NT2/D1 (cell line): ENCODE measurements at regions not wholly inside any gene's neighbourhood (a gene's known extent, or its start where the extent isn't known, plus 50 kb on each side); places are given as distances from the start of the nearest gene placed in this dataset.
"Not testable (repeated sequence)": the region's sequence is repeated elsewhere in the genome, so short reads cannot be mapped to it uniquely, and the experiment has no call there.

Experiments
- DNase-seq: peaks from one replicate; pipeline ENCODE4 v3.0.0-alpha.2; 2011; ENCODE audit warnings: low read depth, low spot score
- H3K27me3 ChIP-seq: 2 replicates; pipeline ENCODE4 v1.6.0; 2011; ENCODE audit warnings: mild to moderate bottlenecking; ENCODE audit not compliant: insufficient read length, insufficient read depth
- H3K36me3 ChIP-seq: 2 replicates; pipeline ENCODE4 v1.6.1; 2011; ENCODE audit warnings: mild to moderate bottlenecking, low read length, mixed read lengths; ENCODE audit not compliant: insufficient read depth, insufficient read length
- H3K4me1 ChIP-seq: 2 replicates; pipeline ENCODE4 v1.5.1; 2011; ENCODE audit not compliant: insufficient read depth, insufficient read length
- H3K4me3 ChIP-seq: 2 replicates; pipeline ENCODE4 v1.5.1; 2011; ENCODE audit warnings: low read depth; ENCODE audit not compliant: insufficient read length
- H3K9ac ChIP-seq: 2 replicates; pipeline ENCODE4 v1.6.0; 2011; ENCODE audit warnings: low read depth; ENCODE audit not compliant: insufficient read length
- H3K9me3 ChIP-seq: 2 replicates; pipeline ENCODE4 v1.5.1; 2011; ENCODE audit warnings: mild to moderate bottlenecking, low read length; ENCODE audit not compliant: insufficient read depth
- SUZ12 ChIP-seq: IDR thresholded peaks from 2 replicates; pipeline ENCODE4 v1.6.1; 2011; ENCODE audit not compliant: insufficient read length, insufficient read depth; ENCODE audit errors: extremely low read depth
- YY1 ChIP-seq: IDR thresholded peaks from 2 replicates; pipeline ENCODE4 v1.6.1; 2011; ENCODE audit not compliant: insufficient read length, insufficient read depth
- ZNF274 ChIP-seq: IDR thresholded peaks from 2 replicates; pipeline ENCODE4 v1.6.1; 2011; ENCODE audit warnings: mild to moderate bottlenecking, low read depth, low read length

- H3K9ac ChIP-seq: no peak overlapping the region
- H3K4me3 ChIP-seq: no peak overlapping the region
- no peaks in the 10 kb centered on the region for H3K4me1 ChIP-seq
- H3K36me3 ChIP-seq: no peaks in the 10 kb centered on the region
- H3K9me3 ChIP-seq: peaks cover 5% of the 10 kb centered on the region; the same call in 1 of the 2 replicates
- no peaks in the 10 kb centered on the region for H3K27me3 ChIP-seq
- TF ChIP-seq ZNF274 (no peak), YY1 (no peak), SUZ12 (no peak)
- no peak for DNase-seq
Measured at GRCh38 chr6:6479785-6480184, 108.7 kb upstream of the LY86 start.

DNA sequence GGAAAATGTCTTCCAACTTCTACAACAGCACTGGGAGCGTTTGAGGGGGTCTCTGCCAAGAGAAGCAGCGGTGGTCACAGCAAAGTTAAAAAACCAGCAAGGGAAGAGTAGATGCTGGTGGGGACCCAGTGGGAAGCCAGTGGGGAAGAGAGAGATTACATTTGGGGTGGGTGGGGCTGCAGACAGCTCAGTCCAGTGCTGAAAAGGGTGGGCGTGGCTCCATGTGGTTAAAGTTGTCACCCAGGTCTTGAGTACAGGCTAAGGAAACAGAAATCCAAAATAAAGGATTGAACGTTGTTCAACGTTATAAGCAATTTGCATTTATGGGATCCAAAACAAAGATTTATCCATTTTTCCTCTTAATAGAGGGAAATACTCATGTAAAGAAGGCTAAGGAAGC lies 106.3 kb upstream of the LY86 start:
- no peaks in the 10 kb centered on the region for H3K27me3 ChIP-seq
- H3K4me3 ChIP-seq: no peak overlapping the region
- H3K9ac ChIP-seq: no peak overlapping the region
- no peaks in the 10 kb centered on the region for H3K4me1 ChIP-seq
- TF ChIP-seq SUZ12 (no peak), YY1 (no peak), ZNF274 (no peak)
- H3K9me3 ChIP-seq: peaks cover 5% of the 10 kb centered on the region; the same call in 1 of the 2 replicates
- DNase-seq: no peak
- no peaks in the 10 kb centered on the region for H3K36me3 ChIP-seq

GRCh38 chr6:6483168-6483567 lies 105.4 kb upstream of the LY86 start:
- Histone ChIP-seq H3K9me3 (peaks cover 5% of the 10 kb centered on the region; the same call in 1 of the 2 replicates), H3K27me3 (no peaks in the 10 kb centered on the region), H3K4me3 (no peak overlapping the region), H3K4me1 (no peaks in the 10 kb centered on the region), H3K9ac (no peak overlapping the region), H3K36me3 (no peaks in the 10 kb centered on the region)
- TF ChIP-seq ZNF274 (no peak), YY1 (no peak), SUZ12 (no peak)
- no peak for DNase-seq

GRCh38 chr6:6483733-6484132 lies 104.8 kb upstream of the LY86 start:
- TF ChIP-seq SUZ12: no peak
- no peak for TF ChIP-seq ZNF274
- TF ChIP-seq YY1: no peak
- no peak for DNase-seq
- no peak overlapping the region for H3K4me3 ChIP-seq
- 0 out of 2 replicates have a peak, but pooled peaks cover under 1% of the 10 kb centered on the region for H3K9me3 ChIP-seq
- H3K9ac ChIP-seq: no peak overlapping the region
- H3K36me3 ChIP-seq: no peaks in the 10 kb centered on the region
- no peaks in the 10 kb centered on the region for H3K4me1 ChIP-seq
- H3K27me3 ChIP-seq: no peaks in the 10 kb centered on the region

- Histone ChIP-seq H3K9ac (no peak overlapping the region), H3K9me3 (no peaks in the 10 kb centered on the region), H3K4me1 (no peaks in the 10 kb centered on the region), H3K4me3 (no peak overlapping the region), H3K27me3 (no peaks in the 10 kb centered on the region), H3K36me3 (no peaks in the 10 kb centered on the region)
- no peak for DNase-seq
- TF ChIP-seq ZNF274 (no peak), YY1 (no peak), SUZ12 (no peak)
Measured at GRCh38 chr6:6484681-6485080, 103.8 kb upstream of the LY86 start.

DNA sequence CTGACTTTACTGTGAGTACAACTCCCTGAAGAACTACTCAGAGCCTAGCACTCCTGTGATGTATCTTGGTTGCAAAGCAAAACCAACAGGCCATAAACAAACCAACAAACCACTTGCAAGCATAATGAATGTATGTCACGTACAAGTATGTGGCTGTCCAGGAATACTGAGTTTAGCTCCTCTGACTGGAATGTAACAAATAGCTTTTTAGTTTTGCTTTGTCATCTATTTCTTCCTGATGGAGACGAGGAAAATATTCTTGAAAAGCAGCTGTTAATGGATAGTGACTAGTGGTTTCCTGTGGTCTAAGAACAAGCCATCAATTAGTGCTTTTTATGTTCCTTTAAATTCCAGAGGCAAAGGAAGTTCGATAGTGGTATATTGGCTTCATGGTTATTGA lies 101.9 kb upstream of the LY86 start:
- no peaks in the 10 kb centered on the region for H3K36me3 ChIP-seq
- no peaks in the 10 kb centered on the region for H3K4me1 ChIP-seq
- H3K9ac ChIP-seq: no peak overlapping the region
- no peaks in the 10 kb centered on the region for H3K27me3 ChIP-seq
- no peak for TF ChIP-seq SUZ12
- no peak for TF ChIP-seq ZNF274
- no peak for TF ChIP-seq YY1
- no peak for DNase-seq
- H3K4me3 ChIP-seq: no peak overlapping the region
- no peaks in the 10 kb centered on the region for H3K9me3 ChIP-seq

DNA sequence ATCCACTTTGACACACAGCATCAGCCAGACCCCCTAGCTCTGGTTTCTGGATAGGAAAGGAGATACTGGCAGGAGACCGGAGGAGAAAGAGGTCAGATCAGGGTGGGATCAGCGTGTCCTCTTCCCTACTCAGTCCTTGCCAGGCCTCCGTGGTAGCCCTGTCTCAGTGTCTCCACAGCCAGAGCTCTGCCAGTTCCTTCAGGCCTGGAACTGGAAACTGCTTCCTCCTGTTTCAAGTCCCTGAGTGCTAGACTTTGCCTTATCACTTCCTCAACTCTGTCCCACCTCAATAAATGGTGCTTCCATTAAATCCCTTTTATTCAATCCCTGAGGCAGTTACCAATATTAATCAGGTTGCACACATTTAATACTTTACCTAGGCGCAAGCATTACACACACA lies 96.8 kb upstream of the LY86 start:
- Histone ChIP-seq H3K27me3 (no peaks in the 10 kb centered on the region), H3K9ac (no peak overlapping the region), H3K9me3 (no peaks in the 10 kb centered on the region), H3K4me3 (no peak overlapping the region), H3K4me1 (no peaks in the 10 kb centered on the region), H3K36me3 (no peaks in the 10 kb centered on the region)
- no peak for DNase-seq
- no peak for TF ChIP-seq YY1
- TF ChIP-seq ZNF274: no peak
- TF ChIP-seq SUZ12: no peak

- Histone ChIP-seq H3K36me3 (no peaks in the 10 kb centered on the region), H3K27me3 (no peaks in the 10 kb centered on the region), H3K4me3 (no peak overlapping the region), H3K4me1 (no peaks in the 10 kb centered on the region), H3K9ac (no peak overlapping the region), H3K9me3 (no peaks in the 10 kb centered on the region)
- no peak for TF ChIP-seq YY1
- TF ChIP-seq ZNF274: no peak
- no peak for TF ChIP-seq SUZ12
- DNase-seq: no peak
Measured at GRCh38 chr6:6492675-6493074, 95.8 kb upstream of the LY86 start.

- H3K9me3 ChIP-seq, H3K27me3 ChIP-seq, H3K36me3 ChIP-seq, H3K9ac ChIP-seq, H3K4me1 ChIP-seq, H3K4me3 ChIP-seq, DNase-seq: not testable (repeated sequence)
Measured at GRCh38 chr6:6494139-6494538, 94.4 kb upstream of the LY86 start.
